Keratinocyte (primary cell): ENCODE measurements at regions not wholly inside any gene's neighbourhood (a gene's known extent, or its start where the extent isn't known, plus 50 kb on each side); places are given as distances from the start of the nearest gene placed in this dataset.

Experiments
- EZH2 ChIP-seq: IDR thresholded peaks from one replicate; pipeline ENCODE4 v1.6.1; 2012; ENCODE audit warnings: inconsistent platforms, mild to moderate bottlenecking, low read length, moderate library complexity
- TF ChIP-seq, protein P1 (sequence below), 3 experiments: IDR thresholded peaks in 1 of 3; conservative IDR thresholded peaks in 1 of 3; optimal IDR thresholded peaks in 1 of 3; 2 replicates in 2 of 3; 3 replicates in 1 of 3; pipeline versions ENCODE3 to v1.5.1; 2011; ENCODE audit warnings: low read length in 3 of 3, mild to moderate bottlenecking in 3 of 3, moderate library complexity in 2 of 3, control low read depth in 1 of 3, inconsistent platforms in 1 of 3; ENCODE audit not compliant: insufficient read depth in 2 of 3; ENCODE audit errors: extremely low read depth in 1 of 3

DNA sequence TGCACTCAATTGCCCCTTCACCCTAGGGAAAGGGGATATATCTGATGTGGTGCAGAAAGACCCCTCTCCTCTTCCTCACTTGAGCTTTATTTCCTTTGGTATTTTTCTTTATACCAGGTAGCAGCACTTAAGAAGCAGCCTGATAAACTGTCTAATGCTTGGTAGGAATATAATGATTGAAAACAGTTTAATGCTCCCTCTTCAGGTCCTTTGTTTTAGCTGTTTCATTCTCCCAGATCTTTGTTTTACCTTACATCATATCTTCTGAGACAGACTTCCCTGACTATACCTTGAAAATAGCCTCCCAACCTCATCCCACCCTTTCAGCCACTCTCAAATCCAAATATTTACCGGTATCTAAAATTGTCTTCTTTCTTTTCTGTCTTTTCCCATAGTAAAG lies 87.9 kb downstream of the NUDT12 start:
- TF ChIP-seq, protein P1, sequence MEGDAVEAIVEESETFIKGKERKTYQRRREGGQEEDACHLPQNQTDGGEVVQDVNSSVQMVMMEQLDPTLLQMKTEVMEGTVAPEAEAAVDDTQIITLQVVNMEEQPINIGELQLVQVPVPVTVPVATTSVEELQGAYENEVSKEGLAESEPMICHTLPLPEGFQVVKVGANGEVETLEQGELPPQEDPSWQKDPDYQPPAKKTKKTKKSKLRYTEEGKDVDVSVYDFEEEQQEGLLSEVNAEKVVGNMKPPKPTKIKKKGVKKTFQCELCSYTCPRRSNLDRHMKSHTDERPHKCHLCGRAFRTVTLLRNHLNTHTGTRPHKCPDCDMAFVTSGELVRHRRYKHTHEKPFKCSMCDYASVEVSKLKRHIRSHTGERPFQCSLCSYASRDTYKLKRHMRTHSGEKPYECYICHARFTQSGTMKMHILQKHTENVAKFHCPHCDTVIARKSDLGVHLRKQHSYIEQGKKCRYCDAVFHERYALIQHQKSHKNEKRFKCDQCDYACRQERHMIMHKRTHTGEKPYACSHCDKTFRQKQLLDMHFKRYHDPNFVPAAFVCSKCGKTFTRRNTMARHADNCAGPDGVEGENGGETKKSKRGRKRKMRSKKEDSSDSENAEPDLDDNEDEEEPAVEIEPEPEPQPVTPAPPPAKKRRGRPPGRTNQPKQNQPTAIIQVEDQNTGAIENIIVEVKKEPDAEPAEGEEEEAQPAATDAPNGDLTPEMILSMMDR (optimal IDR thresholded peaks at IDR 0.05 in 1 of 3, IDR thresholded peaks at IDR 0.05 in 1 of 3, conservative IDR thresholded peaks at IDR 0.05 in 1 of 3; ENCODE audit: extremely low read depth in 1 of 3, insufficient read depth in 2 of 3, low read length in 3 of 3), result no peak
- no peak for TF ChIP-seq EZH2
